HT-29 (cell line): ENCODE measurements at regions not wholly inside any gene's neighbourhood (a gene's known extent, or its start where the extent isn't known, plus 50 kb on each side); places are given as distances from the start of the nearest gene placed in this dataset.

ENCODE experiments used
- DNase-seq: peaks from one replicate; pipeline ENCODE4 v3.0.0-alpha.2; 2015; ENCODE audit warnings: low spot score

DNA sequence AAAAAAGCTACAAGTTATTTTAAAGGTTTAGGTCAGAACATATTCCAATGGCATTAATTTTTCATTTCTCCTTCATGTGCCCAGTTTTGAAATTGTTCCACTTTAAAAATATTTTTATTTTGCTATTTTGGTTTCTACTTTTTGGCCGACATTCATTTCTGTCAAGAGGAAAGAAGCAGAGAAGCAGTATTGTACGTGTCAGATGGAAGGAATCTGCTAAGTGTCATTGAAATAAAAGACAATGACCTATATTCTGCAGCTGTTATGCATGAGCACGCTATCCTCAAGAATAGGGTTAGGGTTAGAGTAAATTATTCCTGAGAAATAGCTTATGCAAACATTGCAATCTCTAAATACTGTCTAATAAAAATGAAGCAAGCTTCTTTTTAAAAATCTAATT, 941.7 kb downstream of the TUSC7 start:
- no peak for DNase-seq

DNA sequence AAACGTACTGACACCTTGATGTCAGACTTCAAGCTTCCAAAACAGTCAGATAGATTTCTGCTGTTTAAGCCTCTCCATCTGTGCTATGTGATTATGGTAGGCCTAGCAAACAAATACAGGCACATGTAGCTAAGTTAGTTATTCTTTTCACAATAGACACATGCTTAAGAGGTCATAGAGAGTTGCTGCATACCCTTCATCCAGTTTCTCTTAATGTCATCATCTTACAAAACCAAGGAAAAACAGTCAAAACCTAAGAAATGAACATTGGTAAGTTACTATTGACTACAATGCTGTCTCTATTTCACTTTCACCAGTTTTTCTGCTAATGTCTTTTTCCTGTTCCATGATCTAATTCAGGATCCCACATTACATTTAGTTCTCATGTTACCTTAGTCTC, 946.8 kb downstream of the TUSC7 start:
- no peak for DNase-seq

GRCh38 chr3:117657278-117657677, 947.7 kb downstream of the TUSC7 start:
- no peak for DNase-seq

GRCh38 chr3:117660941-117661817, 951.6 kb downstream of the TUSC7 start:
- DNase-seq = no peak

GRCh38 chr3:117661818-117662095, 952.2 kb downstream of the TUSC7 start:
- DNase-seq = no peak

DNA sequence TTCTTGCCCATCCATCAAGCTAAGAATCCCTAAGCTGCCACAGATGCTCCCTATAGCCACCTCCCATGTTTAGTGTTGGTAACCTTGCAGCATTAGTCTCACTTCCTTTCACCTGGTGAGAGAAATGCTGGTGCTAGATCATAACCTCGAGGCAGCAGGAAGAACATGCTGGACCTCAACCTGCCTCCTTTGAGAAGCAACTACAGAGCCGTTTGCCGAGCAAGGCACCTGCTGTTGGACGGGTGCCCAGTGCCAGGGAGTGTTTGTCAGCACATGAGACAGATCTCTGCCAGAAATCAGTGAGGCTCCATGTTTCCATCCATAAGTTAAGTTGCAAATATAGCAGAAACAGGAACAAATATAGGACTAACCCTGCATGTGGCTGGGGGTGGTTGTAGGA, 955.7 kb downstream of the TUSC7 start:
- no peak for DNase-seq

- DNase-seq = no peak
These were observed 956.7 kb downstream of the TUSC7 start for GRCh38 chr3:117666325-117666724.

DNA sequence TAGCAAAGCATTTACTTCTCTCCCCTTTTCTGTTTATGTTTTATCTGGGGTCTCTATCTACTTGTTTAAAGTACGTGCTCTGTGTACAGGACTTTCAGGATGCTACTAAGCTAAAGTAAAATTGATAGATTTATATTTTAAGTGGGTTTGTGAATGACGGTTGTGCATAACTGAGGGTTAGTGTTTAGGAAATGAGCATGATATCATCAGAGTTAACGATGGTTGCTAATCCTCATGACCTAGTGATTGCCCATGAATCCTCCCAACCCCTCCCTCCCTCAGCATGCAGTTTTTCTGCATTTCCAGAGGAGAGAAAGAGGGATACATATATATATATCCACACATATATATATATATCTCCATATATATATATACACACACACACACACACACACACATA, 957.2 kb downstream of the TUSC7 start:
- no peak for DNase-seq

DNA sequence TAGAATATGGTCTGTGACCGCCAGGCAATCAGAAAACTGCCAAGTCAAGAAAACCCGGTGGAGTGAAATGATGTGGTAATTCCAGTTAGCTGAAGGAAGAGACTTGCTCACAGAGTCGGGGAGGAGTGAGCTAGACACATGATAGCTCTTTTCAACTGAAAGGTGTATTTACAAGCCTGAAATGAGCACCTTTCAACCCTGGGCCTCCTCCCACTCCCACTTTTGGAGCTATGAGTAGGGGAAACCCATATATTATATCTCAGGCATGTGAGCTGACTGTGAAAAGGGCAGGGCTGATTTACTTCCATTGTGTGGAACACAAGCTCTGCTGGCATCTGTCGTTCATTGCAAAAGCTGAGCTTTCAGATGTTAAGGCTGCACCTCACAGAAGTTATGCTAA, 960.2 kb downstream of the TUSC7 start:
- no peak for DNase-seq

DNA sequence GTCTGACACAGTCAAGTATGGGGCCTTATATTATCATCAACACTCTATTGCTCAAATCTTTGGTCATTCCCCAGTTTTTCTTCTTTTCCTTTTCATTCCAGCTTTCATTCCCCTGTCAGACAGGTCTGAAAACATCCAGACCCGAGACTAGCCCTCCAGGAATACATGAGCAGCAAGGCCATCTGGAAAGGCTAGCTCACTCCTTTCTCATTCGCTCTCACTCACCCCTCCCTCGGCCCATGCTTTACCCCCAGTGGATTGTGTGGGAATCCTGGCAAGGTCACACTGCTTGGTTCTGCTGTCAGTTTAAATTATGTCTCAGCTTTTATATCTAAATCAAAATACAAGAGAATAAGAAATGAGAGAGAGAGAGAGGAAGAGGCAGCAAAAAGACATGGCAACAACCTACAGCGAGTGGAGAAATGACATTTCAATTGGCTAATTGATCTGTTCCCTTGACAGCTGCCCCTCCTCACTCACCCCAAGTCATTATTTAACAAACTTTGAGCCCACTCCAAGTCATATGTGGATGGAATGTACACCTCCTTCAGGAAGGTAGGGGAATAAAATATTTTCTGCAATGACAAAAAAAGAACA, 962.2 kb downstream of the TUSC7 start:
- no peak for DNase-seq

DNA sequence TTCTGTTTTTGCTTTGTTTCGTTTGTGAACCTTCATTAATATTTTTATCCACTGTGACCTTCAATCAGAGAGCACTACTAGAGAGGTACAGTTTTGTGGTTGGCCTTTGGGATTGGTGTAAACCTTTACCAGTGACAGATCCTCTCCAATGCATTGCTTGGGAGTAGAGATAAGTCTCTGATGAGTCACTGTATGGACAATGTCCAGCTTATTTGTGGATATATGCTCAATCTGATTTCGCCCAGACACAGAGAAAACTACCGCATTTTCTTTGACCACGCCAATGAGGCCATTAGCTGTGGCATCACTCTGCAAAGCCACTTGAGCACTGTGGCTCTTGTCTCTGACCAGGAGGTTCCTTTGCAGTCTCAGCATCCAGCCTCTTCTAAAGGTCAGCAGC, 964.7 kb downstream of the TUSC7 start:
- DNase-seq = no peak

GRCh38 chr3:117681619-117682018, 972.0 kb downstream of the TUSC7 start:
- no peak for DNase-seq

DNA sequence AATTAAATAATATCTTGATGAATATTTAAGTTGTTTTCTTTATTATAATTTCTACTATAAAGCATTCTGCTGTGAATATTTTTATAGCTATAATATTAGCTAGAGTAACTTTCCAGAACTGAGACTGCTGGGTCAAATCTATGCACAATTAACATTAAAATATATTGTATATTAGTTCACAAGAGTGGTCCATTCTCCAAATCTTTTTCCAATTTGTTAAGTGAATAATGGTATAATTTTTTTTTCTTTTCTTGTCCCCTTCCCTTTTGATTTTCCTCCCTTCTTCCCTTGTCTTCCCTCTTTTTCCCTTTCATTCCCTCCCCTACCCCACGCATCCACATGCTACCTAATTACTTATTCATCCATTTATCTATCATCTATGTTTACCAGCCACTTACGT, 977.5 kb downstream of the TUSC7 start:
- DNase-seq = no peak

DNA sequence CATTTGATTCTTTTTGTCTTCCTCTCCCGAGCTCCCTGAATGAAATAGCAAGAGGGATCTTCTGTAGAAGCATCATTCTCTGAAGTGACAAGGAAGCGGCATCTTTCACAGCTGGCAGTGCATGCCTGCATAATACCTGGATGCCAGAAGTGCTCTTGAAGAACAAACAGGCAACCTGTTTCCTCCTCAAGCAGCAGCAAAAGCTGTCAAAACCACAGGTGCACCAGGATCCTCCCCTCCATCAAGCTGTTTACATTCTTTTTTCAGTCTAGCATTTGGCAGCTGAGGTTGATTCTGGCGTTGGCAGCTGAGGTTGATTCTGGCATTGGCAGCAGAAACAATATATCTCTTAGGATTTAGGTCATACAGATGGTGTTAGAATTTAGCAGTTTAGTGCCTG, 979.0 kb downstream of the TUSC7 start:
- DNase-seq = no peak

DNA sequence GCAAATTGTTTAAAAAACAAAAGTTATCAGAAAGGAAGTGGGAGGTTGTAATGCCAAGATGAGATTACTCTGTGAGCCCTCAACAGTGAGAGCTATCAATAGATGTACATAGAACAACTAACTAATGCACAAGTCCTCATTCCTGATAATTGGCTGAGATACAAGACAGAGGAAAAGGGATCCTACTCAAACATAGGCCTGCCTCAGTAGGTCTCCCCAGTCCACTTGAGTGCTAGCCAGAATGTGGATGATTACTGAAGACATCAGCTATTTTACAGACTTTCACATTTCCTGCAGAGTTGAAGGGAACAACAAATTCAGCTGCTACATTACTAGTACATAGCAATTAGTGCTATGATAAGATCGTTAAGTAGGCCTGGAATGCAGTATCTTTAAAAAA, 981.9 kb downstream of the TUSC7 start:
- no peak for DNase-seq

DNA sequence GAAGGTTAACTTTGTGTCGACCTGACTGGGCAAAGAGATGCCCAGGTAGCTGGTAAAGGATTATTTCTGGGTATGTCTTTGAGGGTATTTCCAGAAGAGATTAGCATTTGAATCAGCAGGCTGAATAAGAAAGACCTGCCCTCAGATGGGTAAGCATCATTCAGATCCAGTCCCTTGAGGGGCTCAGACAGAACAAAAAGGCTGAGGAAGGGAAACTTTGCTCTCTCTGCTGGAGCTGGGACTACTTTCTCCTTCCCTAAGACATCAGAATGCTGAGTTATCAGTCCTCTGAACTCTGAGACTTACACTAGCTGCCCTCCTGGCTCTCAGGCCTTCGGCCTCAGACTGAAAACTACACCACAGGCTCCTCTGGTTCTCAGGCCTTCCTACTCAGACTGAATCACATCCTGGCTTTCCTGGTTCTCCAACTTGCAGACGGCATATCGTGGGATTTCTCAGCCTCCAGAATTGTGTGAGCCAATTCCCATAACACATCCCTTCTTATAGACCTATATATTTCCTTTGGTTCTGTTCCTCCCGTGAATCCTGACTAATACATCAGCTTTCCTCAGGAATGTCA, 982.9 kb downstream of the TUSC7 start:
- DNase-seq = no peak

GRCh38 chr3:117695321-117695720, 985.7 kb downstream of the TUSC7 start:
- no peak for DNase-seq

GRCh38 chr3:117695871-117696645, 986.5 kb downstream of the TUSC7 start:
- no peak for DNase-seq

- DNase-seq = no peak
These were observed 987.4 kb downstream of the TUSC7 start for GRCh38 chr3:117696851-117697407.

DNA sequence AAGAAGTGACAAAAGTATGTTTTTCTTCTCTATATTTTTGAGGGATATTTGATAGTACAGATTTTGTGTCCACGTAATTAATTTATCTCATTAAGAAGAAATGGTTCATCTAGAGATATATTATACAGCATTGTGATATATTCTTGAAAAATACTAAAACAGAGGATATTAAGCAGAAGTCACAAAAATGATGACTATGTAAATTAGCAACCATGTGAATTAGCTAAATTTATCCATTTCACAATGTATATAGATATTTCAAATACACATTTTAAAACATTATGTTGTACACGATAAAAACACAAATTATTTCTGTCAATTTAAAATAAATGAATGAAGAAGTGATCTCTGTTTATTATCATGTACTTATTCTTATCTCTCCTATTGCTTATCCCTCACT, 989.5 kb downstream of the TUSC7 start:
- DNase-seq = no peak

- no peak for DNase-seq
These were observed 991.2 kb downstream of the TUSC7 start for GRCh38 chr3:117700573-117701360.
